ENCODE measurements at regions not wholly inside any gene's neighbourhood (a gene's known extent, or its start where the extent isn't known, plus 50 kb on each side); places are given as distances from the start of the nearest gene placed in this dataset.
"Not testable (repeated sequence)": the region's sequence is repeated elsewhere in the genome, so short reads cannot be mapped to it uniquely, and the experiment has no call there.

DNA sequence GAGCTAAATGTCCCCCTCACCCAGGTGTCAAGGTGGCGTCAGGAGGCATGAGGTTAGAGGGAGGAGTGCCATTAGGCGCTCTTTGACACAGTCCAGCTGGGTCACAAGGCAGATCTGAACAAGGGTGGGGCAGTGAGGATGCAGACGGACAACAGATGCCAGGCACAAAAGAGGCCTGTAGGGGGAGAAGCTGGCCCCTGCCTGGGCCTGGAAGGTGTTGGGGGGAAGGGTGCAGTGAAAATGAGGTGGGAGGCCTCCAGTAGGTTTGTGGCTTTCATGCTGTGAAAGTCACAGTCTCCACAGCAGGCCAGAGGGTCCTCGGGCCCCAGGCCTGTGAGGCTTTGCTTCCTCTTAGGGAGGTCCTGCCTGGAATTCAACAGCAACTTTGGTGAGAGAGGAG is 85.0 kb upstream of the PLET1 start:
- no peak overlapping the region for H3K27ac Mint-ChIP-seq
- no peak overlapping the region for H3K4me3 Mint-ChIP-seq
- TF ChIP-seq, protein P1, sequence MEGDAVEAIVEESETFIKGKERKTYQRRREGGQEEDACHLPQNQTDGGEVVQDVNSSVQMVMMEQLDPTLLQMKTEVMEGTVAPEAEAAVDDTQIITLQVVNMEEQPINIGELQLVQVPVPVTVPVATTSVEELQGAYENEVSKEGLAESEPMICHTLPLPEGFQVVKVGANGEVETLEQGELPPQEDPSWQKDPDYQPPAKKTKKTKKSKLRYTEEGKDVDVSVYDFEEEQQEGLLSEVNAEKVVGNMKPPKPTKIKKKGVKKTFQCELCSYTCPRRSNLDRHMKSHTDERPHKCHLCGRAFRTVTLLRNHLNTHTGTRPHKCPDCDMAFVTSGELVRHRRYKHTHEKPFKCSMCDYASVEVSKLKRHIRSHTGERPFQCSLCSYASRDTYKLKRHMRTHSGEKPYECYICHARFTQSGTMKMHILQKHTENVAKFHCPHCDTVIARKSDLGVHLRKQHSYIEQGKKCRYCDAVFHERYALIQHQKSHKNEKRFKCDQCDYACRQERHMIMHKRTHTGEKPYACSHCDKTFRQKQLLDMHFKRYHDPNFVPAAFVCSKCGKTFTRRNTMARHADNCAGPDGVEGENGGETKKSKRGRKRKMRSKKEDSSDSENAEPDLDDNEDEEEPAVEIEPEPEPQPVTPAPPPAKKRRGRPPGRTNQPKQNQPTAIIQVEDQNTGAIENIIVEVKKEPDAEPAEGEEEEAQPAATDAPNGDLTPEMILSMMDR (IDR thresholded peaks at IDR 0.05), result peak; percentile 20; the same call in 1 of the 2 replicates
- no peaks in the 10 kb centered on the region for H3K9me3 Mint-ChIP-seq
- DNase-seq, result no peak
- peaks cover 9% of the 10 kb centered on the region for H3K27me3 Mint-ChIP-seq (ENCODE audit: insufficient read depth)
- no peaks in the 10 kb centered on the region for H3K36me3 Mint-ChIP-seq (ENCODE audit: low read depth)
- H3K4me1 Mint-ChIP-seq (ENCODE audit: low read depth), result no peaks in the 10 kb centered on the region; the same call in 1 of the 2 replicates

DNA sequence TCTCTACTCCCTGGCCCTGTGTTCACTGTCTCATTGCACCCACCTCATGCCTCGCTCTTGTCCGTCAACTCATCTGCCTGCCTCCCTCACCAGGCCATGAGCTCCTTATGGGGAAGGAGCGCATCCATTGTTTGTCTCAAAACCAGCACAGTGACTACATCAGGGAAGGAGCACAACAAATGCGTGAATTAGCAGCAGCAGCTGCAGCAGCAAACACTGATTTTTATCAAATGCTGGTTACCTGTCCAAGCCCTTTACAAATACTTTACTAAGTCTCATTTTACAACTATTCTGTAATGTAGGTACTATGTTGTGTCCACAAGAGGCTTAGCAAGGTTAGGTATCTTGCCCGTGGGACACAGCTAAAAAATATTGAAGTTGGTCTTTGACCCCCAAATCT is 85.9 kb upstream of the PLET1 start:
- no peak for DNase-seq
- Mint-ChIP-seq H3K27ac (no peak overlapping the region), H3K4me3 (no peak overlapping the region), H3K36me3 (ENCODE audit: low read depth) (no peaks in the 10 kb centered on the region), H3K4me1 (ENCODE audit: low read depth) (no peaks in the 10 kb centered on the region; the same call in 1 of the 2 replicates), H3K9me3 (no peaks in the 10 kb centered on the region), H3K27me3 (ENCODE audit: insufficient read depth) (peaks cover 9% of the 10 kb centered on the region)
- TF ChIP-seq, protein P1 (IDR thresholded peaks at IDR 0.05), result no peak

DNA sequence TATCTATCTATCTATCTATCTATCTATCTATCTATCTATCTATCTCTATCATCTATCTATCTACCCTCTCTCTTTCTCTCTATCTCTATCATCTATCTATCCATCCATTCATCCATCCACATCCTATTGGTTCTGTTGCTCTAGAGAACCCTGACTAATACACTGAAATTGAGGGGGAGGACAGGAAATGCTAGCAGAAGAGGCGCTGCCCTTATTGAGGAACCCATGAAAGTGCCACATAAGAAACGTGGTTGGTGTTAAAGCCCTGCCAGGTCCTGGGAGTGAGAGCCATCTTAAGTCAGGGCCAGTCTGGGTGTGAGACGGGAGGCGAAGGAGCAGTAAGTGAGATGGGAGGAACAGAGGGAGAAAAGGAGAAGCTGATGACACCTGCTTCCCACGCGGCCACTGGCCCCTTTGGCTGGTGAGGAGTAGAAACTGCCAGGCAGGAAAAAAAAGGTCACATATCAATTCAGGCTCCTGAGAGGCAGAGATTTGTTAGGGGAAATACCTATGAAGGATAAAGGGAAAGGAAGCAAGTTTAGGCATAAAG is 87.9 kb upstream of the PLET1 start:
- Mint-ChIP-seq H3K27ac (no peak overlapping the region), H3K36me3 (ENCODE audit: low read depth) (no peaks in the 10 kb centered on the region), H3K4me3 (no peak overlapping the region), H3K27me3 (ENCODE audit: insufficient read depth) (peaks cover 9% of the 10 kb centered on the region), H3K9me3 (no peaks in the 10 kb centered on the region), H3K4me1 (ENCODE audit: low read depth) (peaks cover 5% of the 10 kb centered on the region)
- TF ChIP-seq, protein P1 (IDR thresholded peaks at IDR 0.05), result no peak
- DNase-seq, result no peak

DNA sequence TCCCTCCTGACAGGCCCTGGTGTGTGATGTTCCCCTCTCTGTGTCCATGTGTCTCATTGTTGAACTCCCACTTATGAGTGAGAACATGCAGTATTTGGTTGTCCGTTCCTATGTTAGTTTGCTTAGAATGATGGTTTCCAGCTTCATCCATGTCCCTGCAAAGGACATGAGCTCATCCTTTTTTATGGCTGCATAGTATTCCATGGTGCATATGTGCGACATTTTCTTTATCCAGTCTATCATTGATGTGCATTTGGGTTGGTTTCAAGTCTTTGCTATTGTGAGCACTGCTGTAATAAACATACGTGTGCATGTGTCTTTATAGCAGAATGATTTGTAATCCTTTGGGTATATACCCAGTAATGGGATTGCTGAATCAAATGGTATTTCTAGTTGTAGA is 90.8 kb upstream of the PLET1 start:
- H3K36me3 Mint-ChIP-seq (ENCODE audit: low read depth); H3K27ac Mint-ChIP-seq; H3K4me3 Mint-ChIP-seq; H3K9me3 Mint-ChIP-seq; H3K4me1 Mint-ChIP-seq (ENCODE audit: low read depth); DNase-seq; H3K27me3 Mint-ChIP-seq (ENCODE audit: insufficient read depth): not testable (repeated sequence)

DNA sequence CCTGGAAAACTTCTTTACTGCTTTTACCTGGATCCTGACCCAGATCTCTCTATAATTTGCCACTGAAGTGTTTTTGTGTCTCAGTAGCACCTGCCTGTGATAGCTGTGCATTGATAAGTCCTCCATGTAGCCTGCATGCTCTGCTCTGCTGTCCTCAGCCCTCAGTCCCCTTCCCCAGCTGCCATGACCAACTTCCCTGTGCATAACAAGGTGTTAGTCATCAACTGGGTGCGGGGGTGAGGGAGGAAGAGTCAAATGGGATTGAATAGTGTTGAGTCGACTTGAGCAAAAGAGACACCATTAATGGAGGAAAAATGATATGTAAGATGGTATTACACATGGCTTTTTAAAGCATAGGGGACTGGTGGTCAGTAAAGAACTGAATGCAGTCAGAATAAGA is 92.2 kb upstream of the PLET1 start:
- no peak overlapping the region for H3K27ac Mint-ChIP-seq
- H3K27me3 Mint-ChIP-seq (ENCODE audit: insufficient read depth), result peaks cover 9% of the 10 kb centered on the region
- no peak for DNase-seq
- H3K4me3 Mint-ChIP-seq, result no peak overlapping the region
- H3K36me3 Mint-ChIP-seq (ENCODE audit: low read depth), result no peaks in the 10 kb centered on the region
- TF ChIP-seq, protein P1 (IDR thresholded peaks at IDR 0.05), result no peak
- H3K4me1 Mint-ChIP-seq (ENCODE audit: low read depth), result peaks cover 5% of the 10 kb centered on the region
- H3K9me3 Mint-ChIP-seq, result no peaks in the 10 kb centered on the region

DNA sequence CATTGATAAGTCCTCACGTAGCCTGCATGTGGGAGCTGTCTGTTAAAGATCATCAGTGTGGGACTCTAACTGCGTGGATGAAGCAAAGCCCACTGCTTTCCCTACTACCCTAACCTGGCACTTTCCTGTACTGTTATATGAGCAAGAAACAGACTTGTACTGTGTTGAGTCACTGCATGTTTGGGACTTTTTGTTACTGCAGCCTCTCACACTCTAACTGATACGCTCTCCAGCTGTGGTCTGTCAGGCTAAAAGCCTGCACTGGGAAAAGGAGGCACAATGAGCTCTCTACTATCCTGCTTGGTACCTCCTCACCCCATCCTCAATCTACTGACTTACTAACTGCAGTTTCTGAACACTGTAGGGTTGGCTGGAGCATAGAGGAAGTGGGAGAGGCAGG is 93.7 kb upstream of the PLET1 start:
- H3K27ac Mint-ChIP-seq, result no peak overlapping the region
- no peaks in the 10 kb centered on the region for H3K36me3 Mint-ChIP-seq (ENCODE audit: low read depth)
- no peak overlapping the region for H3K4me3 Mint-ChIP-seq
- H3K4me1 Mint-ChIP-seq (ENCODE audit: low read depth), result peaks cover 5% of the 10 kb centered on the region
- TF ChIP-seq, protein P1 (IDR thresholded peaks at IDR 0.05), result no peak
- peaks cover 4% of the 10 kb centered on the region for H3K27me3 Mint-ChIP-seq (ENCODE audit: insufficient read depth)
- no peaks in the 10 kb centered on the region for H3K9me3 Mint-ChIP-seq
- no peak for DNase-seq

Measured in HFFc6 (cell line).